ENCODE measurements at regions not wholly inside any gene's neighbourhood (a gene's known extent, or its start where the extent isn't known, plus 50 kb on each side); places are given as distances from the start of the nearest gene placed in this dataset.

DNA sequence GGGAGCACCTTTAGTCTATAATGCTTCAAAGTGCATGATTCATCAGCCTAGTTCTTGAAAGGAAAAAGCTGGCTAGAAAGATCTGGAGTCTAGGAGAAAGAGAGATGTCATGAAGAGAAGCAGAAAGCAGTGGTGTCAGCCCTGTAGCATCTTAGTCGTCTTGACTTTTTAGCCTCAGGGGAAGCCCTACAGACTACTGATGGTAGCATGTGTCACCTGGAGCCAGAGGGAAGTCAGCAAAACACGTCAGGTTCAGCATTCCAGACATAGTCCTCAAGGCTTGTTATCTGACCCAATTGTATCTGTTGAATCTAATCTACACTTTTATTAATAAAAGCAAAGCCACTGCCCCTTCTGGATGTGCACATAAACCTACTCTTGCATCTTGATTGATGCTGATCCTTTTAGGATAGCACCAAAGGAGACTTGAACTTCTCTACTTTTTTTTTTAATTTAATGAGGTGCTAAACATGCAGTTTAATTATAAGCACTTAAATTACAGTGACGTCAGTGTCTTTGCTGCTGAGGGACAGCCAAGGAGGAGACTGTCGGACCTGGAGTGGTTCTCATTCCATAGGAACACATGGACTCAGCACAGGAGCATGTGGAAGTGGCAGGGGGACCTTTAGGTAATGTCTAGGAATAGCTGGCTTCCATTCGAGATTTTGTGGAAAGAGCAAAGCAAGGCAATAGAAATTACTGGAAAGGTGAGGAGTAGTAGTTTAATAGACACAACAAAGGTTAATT, 525.5 kb upstream of the SGCG start:
- no peak for TF ChIP-seq CTCF (IDR thresholded peaks at IDR 0.05)
- TF ChIP-seq POLR2A (IDR thresholded peaks at IDR 0.05): no peak
